ENCODE measurements at regions not wholly inside any gene's neighbourhood (a gene's known extent, or its start where the extent isn't known, plus 50 kb on each side); places are given as distances from the start of the nearest gene placed in this dataset.

- TF ChIP-seq CTCF (conservative IDR thresholded peaks at IDR 0.05 in 1 of 2, IDR thresholded peaks at IDR 0.05 in 1 of 2; ENCODE audit: low read depth in 1 of 2, low read length in 2 of 2) (no peak), EZH2 (IDR thresholded peaks at IDR 0.05; ENCODE audit: low read length, missing control alignments) (no peak)
Measured at GRCh38 chr2:117101613-117102012, 712.9 kb upstream of the DDX18 start.

Measured in fibroblast of lung (primary cell).